GM12873 (cell line): ENCODE measurements at regions not wholly inside any gene's neighbourhood (a gene's known extent, or its start where the extent isn't known, plus 50 kb on each side); places are given as distances from the start of the nearest gene placed in this dataset.

Source experiments
- TF ChIP-seq, protein P1 (sequence below): IDR thresholded peaks from 2 replicates; pipeline ENCODE4 v1.5.1; 2012; ENCODE audit warnings: low read depth, mild to moderate bottlenecking, moderate library complexity, low read length, control low read depth; ENCODE audit not compliant: insufficient read depth; ENCODE audit errors: missing control alignments

GRCh38 chr5:35561396-35561795 lies 56.3 kb upstream of the SPEF2 start:
- TF ChIP-seq, protein P1, sequence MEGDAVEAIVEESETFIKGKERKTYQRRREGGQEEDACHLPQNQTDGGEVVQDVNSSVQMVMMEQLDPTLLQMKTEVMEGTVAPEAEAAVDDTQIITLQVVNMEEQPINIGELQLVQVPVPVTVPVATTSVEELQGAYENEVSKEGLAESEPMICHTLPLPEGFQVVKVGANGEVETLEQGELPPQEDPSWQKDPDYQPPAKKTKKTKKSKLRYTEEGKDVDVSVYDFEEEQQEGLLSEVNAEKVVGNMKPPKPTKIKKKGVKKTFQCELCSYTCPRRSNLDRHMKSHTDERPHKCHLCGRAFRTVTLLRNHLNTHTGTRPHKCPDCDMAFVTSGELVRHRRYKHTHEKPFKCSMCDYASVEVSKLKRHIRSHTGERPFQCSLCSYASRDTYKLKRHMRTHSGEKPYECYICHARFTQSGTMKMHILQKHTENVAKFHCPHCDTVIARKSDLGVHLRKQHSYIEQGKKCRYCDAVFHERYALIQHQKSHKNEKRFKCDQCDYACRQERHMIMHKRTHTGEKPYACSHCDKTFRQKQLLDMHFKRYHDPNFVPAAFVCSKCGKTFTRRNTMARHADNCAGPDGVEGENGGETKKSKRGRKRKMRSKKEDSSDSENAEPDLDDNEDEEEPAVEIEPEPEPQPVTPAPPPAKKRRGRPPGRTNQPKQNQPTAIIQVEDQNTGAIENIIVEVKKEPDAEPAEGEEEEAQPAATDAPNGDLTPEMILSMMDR, result no peak

- TF ChIP-seq, protein P1, result no peak
These were observed 59.9 kb upstream of the SPEF2 start for GRCh38 chr5:35557748-35558147.

- TF ChIP-seq, protein P1, result no peak
These were observed 60.5 kb upstream of the SPEF2 start for GRCh38 chr5:35557199-35557598.

DNA sequence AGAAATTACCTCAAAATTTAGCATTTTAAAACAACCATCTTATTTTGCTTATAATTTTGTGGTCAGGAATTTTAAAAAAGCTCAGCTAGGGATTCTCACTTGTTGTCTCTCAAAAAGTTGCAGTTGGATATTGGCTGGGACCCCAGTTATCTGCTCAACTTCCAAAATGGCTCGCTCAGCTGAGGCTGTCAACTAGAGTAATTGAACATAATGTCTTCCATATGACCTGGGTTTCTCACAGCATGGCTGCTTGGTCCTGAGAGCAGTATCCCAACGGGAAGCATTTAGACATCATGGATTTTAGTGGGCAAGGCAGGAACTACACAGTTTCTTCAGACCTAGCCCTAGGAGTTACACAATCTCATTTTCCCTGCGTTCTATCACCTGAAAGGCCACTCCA lies 63.6 kb upstream of the SPEF2 start:
- TF ChIP-seq, protein P1, result no peak

DNA sequence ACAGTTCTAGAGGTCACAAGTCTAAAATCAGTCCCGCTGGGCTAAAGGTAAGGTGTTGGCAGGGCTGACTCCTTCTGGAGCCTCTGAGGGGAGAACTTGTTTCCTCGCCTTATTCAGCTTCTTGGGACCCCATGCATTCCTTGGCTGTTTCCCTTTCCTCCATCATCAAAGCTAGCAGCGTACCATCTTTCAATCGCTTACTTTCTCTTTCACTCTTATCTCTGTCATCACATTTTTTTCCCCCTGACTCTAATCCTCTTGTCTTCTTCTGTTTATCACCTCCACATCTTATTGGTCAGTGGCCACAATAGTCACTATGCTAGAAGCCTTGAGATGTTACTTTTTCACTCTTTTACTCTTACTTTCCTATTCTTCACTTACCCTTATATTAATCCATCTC lies 72.5 kb upstream of the SPEF2 start:
- TF ChIP-seq, protein P1, result no peak

- TF ChIP-seq, protein P1, result no peak
These were observed 74.3 kb upstream of the SPEF2 start for GRCh38 chr5:35543408-35543807.

DNA sequence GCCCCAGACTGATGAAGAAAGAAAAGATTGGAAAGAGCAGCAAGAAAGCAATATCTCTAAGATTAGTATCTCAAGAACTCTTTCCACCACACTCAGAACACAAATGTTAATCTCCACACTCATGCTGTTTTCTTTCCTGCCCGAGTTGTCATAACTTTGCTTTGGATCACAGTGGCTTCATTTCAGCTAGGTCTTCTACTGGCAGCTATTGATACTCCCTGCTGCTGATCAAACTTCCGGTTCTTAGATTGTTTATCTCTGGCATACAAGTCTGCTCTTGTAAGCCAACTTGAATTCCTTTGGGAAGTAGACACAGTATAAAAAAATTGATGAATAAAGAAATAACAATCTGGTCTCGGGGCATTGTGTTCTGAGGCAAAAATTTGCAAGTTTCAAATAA lies 77.7 kb upstream of the SPEF2 start:
- TF ChIP-seq, protein P1, result no peak
